ENCODE measurements at regions not wholly inside any gene's neighbourhood (a gene's known extent, or its start where the extent isn't known, plus 50 kb on each side); places are given as distances from the start of the nearest gene placed in this dataset.
A peak's percentile ranks its signal among the peaks of the same experiment; 100 is the strongest.

DNA sequence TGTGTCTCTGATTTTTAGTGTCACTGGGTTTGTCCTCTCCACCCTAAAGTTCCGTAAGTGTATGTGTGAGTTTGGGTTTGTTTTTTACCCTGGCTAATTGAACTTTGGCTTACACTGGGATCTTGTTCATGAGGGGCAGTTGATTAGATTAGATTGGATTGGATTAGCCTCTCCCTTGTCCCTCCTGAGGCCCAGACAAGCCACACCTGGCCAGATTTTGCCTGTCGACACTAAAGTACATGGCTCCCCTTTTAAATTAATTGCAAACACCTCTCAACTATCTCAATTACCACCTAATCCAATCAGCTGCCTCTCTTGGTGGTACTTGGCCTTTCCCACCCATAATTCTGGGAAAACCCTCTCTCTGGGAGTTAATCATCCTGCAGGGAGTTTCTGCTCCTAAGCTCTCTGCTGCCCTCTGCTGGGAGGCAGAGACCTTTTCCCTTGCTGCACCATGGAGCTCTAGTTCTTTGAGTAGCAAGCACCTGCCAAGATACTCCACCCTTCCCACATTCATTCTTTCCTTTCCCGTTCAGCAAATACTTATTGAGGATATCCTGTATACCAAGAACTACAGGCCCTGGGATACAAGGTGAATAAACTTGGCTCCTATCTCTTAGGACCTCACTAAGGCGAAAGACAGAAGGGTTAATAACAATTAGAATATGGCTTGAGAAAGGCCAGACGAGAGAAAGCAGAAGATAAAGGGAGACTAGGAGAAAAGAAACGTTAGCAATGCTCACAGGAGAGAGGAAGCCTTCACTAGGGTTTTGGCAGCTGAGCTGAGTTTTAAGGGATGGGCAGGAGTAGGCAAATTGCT, 60.0 kb upstream of the MPHOSPH6 start (continued):
- TF ChIP-seq, protein P1, sequence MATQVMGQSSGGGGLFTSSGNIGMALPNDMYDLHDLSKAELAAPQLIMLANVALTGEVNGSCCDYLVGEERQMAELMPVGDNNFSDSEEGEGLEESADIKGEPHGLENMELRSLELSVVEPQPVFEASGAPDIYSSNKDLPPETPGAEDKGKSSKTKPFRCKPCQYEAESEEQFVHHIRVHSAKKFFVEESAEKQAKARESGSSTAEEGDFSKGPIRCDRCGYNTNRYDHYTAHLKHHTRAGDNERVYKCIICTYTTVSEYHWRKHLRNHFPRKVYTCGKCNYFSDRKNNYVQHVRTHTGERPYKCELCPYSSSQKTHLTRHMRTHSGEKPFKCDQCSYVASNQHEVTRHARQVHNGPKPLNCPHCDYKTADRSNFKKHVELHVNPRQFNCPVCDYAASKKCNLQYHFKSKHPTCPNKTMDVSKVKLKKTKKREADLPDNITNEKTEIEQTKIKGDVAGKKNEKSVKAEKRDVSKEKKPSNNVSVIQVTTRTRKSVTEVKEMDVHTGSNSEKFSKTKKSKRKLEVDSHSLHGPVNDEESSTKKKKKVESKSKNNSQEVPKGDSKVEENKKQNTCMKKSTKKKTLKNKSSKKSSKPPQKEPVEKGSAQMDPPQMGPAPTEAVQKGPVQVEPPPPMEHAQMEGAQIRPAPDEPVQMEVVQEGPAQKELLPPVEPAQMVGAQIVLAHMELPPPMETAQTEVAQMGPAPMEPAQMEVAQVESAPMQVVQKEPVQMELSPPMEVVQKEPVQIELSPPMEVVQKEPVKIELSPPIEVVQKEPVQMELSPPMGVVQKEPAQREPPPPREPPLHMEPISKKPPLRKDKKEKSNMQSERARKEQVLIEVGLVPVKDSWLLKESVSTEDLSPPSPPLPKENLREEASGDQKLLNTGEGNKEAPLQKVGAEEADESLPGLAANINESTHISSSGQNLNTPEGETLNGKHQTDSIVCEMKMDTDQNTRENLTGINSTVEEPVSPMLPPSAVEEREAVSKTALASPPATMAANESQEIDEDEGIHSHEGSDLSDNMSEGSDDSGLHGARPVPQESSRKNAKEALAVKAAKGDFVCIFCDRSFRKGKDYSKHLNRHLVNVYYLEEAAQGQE (IDR thresholded peaks at IDR 0.05; ENCODE audit: borderline replicate concordance): peak; percentile 90
- TF ChIP-seq, protein P1 (CRISPR knock-in tag; IDR thresholded peaks at IDR 0.05; ENCODE audit: low read depth): no peak
- TF ChIP-seq NFYB (IDR thresholded peaks at IDR 0.05; ENCODE audit: extremely low read depth, insufficient read length) (no peak), ARID2 (IDR thresholded peaks at IDR 0.05) (peak; percentile 89), KAT8 (IDR thresholded peaks at IDR 0.05; ENCODE audit: low read depth) (no peak), MYC (IDR thresholded peaks at IDR 0.05; ENCODE audit: low read depth, low read length) (no peak), MYC (CRISPR knock-in tag; IDR thresholded peaks at IDR 0.05; ENCODE audit: borderline replicate concordance, low read depth) (no peak), ZNF12 (CRISPR knock-in tag; IDR thresholded peaks at IDR 0.05) (no peak), XRCC4 (IDR thresholded peaks at IDR 0.05; ENCODE audit: extremely low read depth, insufficient read depth, insufficient read length) (no peak), MCM3 (IDR thresholded peaks at IDR 0.05) (no peak)
- TF ChIP-seq, protein P2, sequence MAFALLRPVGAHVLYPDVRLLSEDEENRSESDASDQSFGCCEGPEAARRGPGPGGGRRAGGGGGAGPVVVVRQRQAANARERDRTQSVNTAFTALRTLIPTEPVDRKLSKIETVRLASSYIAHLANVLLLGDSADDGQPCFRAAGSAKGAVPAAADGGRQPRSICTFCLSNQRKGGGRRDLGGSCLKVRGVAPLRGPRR (CRISPR knock-in tag; IDR thresholded peaks at IDR 0.05): no peak
- TF ChIP-seq, protein P3, sequence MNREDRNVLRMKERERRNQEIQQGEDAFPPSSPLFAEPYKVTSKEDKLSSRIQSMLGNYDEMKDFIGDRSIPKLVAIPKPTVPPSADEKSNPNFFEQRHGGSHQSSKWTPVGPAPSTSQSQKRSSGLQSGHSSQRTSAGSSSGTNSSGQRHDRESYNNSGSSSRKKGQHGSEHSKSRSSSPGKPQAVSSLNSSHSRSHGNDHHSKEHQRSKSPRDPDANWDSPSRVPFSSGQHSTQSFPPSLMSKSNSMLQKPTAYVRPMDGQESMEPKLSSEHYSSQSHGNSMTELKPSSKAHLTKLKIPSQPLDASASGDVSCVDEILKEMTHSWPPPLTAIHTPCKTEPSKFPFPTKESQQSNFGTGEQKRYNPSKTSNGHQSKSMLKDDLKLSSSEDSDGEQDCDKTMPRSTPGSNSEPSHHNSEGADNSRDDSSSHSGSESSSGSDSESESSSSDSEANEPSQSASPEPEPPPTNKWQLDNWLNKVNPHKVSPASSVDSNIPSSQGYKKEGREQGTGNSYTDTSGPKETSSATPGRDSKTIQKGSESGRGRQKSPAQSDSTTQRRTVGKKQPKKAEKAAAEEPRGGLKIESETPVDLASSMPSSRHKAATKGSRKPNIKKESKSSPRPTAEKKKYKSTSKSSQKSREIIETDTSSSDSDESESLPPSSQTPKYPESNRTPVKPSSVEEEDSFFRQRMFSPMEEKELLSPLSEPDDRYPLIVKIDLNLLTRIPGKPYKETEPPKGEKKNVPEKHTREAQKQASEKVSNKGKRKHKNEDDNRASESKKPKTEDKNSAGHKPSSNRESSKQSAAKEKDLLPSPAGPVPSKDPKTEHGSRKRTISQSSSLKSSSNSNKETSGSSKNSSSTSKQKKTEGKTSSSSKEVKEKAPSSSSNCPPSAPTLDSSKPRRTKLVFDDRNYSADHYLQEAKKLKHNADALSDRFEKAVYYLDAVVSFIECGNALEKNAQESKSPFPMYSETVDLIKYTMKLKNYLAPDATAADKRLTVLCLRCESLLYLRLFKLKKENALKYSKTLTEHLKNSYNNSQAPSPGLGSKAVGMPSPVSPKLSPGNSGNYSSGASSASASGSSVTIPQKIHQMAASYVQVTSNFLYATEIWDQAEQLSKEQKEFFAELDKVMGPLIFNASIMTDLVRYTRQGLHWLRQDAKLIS (CRISPR knock-in tag; IDR thresholded peaks at IDR 0.05): no peak
- TF ChIP-seq, protein P4, sequence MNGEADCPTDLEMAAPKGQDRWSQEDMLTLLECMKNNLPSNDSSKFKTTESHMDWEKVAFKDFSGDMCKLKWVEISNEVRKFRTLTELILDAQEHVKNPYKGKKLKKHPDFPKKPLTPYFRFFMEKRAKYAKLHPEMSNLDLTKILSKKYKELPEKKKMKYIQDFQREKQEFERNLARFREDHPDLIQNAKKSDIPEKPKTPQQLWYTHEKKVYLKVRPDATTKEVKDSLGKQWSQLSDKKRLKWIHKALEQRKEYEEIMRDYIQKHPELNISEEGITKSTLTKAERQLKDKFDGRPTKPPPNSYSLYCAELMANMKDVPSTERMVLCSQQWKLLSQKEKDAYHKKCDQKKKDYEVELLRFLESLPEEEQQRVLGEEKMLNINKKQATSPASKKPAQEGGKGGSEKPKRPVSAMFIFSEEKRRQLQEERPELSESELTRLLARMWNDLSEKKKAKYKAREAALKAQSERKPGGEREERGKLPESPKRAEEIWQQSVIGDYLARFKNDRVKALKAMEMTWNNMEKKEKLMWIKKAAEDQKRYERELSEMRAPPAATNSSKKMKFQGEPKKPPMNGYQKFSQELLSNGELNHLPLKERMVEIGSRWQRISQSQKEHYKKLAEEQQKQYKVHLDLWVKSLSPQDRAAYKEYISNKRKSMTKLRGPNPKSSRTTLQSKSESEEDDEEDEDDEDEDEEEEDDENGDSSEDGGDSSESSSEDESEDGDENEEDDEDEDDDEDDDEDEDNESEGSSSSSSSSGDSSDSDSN (IDR thresholded peaks at IDR 0.05; ENCODE audit: borderline replicate concordance in 1 of 2, low read depth in 2 of 2, low read length in 2 of 2): no peak

Data from K562 (cell line).